ENCODE measurements at regions not wholly inside any gene's neighbourhood (a gene's known extent, or its start where the extent isn't known, plus 50 kb on each side); places are given as distances from the start of the nearest gene placed in this dataset.

GRCh38 chr2:238724728-238725127, 123.2 kb upstream of the TWIST2 start:
- Histone ChIP-seq H3K4me3 (no peak overlapping the region), H3K4me1 (no peaks in the 10 kb centered on the region), H3K27me3 (peaks cover 0 to 3% (median 0%) of the 10 kb centered on the region in 4 donors), H3K36me3 (no peaks in the 10 kb centered on the region), H3K27ac (no peak overlapping the region), H3K9me3 (no peaks in the 10 kb centered on the region)
- FAIRE-seq (no peak), ATAC-seq (no peak), DNase-seq (no peak)
- 45 to 55% methylated on average over 8 of the region's 8 CpGs for WGBS, 2 donors
- TF ChIP-seq CTCF (IDR thresholded peaks at IDR 0.05), result no peak
- intact Hi-C loops (cut with DNase I), result no loop called here

- intact Hi-C loops (cut with DNase I), result no loop called here
- no peaks in the 10 kb centered on the region for H3K4me1 ChIP-seq
These were observed 122.6 kb upstream of the TWIST2 start for GRCh38 chr2:238725298-238725697.

GRCh38 chr2:238726670-238727584, 121.0 kb upstream of the TWIST2 start:
- Histone ChIP-seq H3K27me3 (no peaks in the 10 kb centered on the region), H3K4me1 (no peaks in the 10 kb centered on the region), H3K4me3 (no peak overlapping the region), H3K27ac (no peak overlapping the region), H3K36me3 (no peaks in the 10 kb centered on the region), H3K9me3 (no peaks in the 10 kb centered on the region)
- ATAC-seq, result no peak
- DNase-seq, result no peak
- WGBS, 2 donors, result 57 to 68% methylated on average over 17 of the region's 17 CpGs
- TF ChIP-seq CTCF (IDR thresholded peaks at IDR 0.05), result no peak
- no peak for FAIRE-seq
- intact Hi-C loops (cut with DNase I), result no loop called here

More at GRCh38 chr2:238725298-238725697, 122.6 kb upstream of the TWIST2 start:
- no peak for FAIRE-seq
- no peak overlapping the region for H3K27ac ChIP-seq
- H3K9me3 ChIP-seq, result no peaks in the 10 kb centered on the region
- 55 to 74% methylated on average over 4 of the region's 4 CpGs for WGBS, 2 donors
- no peak overlapping the region for H3K4me3 ChIP-seq
- DNase-seq, result no peak
- ATAC-seq, result no peak
- H3K36me3 ChIP-seq, result no peaks in the 10 kb centered on the region
- no peak for TF ChIP-seq CTCF (IDR thresholded peaks at IDR 0.05)
- H3K27me3 ChIP-seq, result no peaks in the 10 kb centered on the region

- FAIRE-seq, result no peak
- Histone ChIP-seq H3K27me3 (no peaks in the 10 kb centered on the region), H3K36me3 (no peaks in the 10 kb centered on the region), H3K4me3 (no peak overlapping the region), H3K4me1 (no peaks in the 10 kb centered on the region), H3K27ac (no peak overlapping the region), H3K9me3 (no peaks in the 10 kb centered on the region)
- DNase-seq, result no peak
- peak in 2 of 4 donors; percentile 30 to 42 for ATAC-seq
- intact Hi-C loops (cut with DNase I), result no loop called here
- WGBS, 2 donors, result 59 to 68% methylated on average over 11 of the region's 11 CpGs
- TF ChIP-seq CTCF (IDR thresholded peaks at IDR 0.05), result no peak
These were observed 120.1 kb upstream of the TWIST2 start for GRCh38 chr2:238727585-238728329.

Measured in pancreas (tissue), 10 donors.